PC-3 (cell line): ENCODE measurements at regions not wholly inside any gene's neighbourhood (a gene's known extent, or its start where the extent isn't known, plus 50 kb on each side); places are given as distances from the start of the nearest gene placed in this dataset.

Experiments used
- ATAC-seq: fragments of 200-7000 bp; cut with Tn5 transposase; 2 replicates; pipeline ENCODE4 v1.9.1; 2020; ENCODE audit warnings: mild to moderate bottlenecking, moderate library complexity
- BruUV-seq: library from RNA; stranded (reverse); fragments of 400-500 nt; replicated peaks from 2 replicates; lab custom pipeline; 2021; lab: Mats Ljungman, UMichigan
- CTCF ChIA-PET: fragments of 300-600 bp; sonication (Branson Sonifier 250); formaldehyde crosslinking; loops from one replicate; lab custom pipeline; 2022; ENCODE audit warnings: antibody characterized with exemption; lab: Charles Lee
- POLR2A ChIA-PET: fragments of 300-600 bp; sonication (Branson Sonifier 250); formaldehyde crosslinking; loops from one replicate; lab custom pipeline; 2022; ENCODE audit warnings: antibody characterized with exemption; ENCODE audit not compliant: unreplicated experiment; lab: Charles Lee
- DNase-seq: peaks from one replicate; pipeline ENCODE4 v3.0.0-alpha.2; 2015
- H2AFZ ChIP-seq: fragments of 300-600 bp; sonication (generic); 2 replicates; pipeline ENCODE4 v1.6.0; 2016; ENCODE audit warnings: antibody characterized with exemption, low read length
- H3F3A ChIP-seq: fragments of 300-600 bp; sonication (generic); one replicate; pipeline ENCODE4 v1.6.0; 2017; ENCODE audit warnings: antibody characterized with exemption, low read length, control low read depth, mild to moderate bottlenecking; ENCODE audit not compliant: unreplicated experiment
- H3K27ac ChIP-seq: fragments of 300-600 bp; sonication (generic); 2 replicates; pipeline ENCODE4 v1.5.1; 2016; ENCODE audit warnings: mild to moderate bottlenecking, low read length
- H3K27me3 ChIP-seq: fragments of 300-600 bp; sonication (generic); 2 replicates; pipeline ENCODE4 v1.6.1; 2016; ENCODE audit warnings: low read length, mixed read lengths
- H3K36me3 ChIP-seq: fragments of 300-600 bp; sonication (generic); 2 replicates; pipeline ENCODE4 v1.6.1; 2016; ENCODE audit warnings: low read depth, mixed run types, low read length, mixed read lengths
- H3K4me1 ChIP-seq: fragments of 300-600 bp; sonication (generic); 2 replicates; pipeline ENCODE4 v1.5.1; 2016; ENCODE audit warnings: low read length; ENCODE audit not compliant: insufficient read depth
- H3K4me2 ChIP-seq: fragments of 300-600 bp; sonication (generic); 2 replicates; pipeline ENCODE4 v1.6.0; 2016; ENCODE audit warnings: low read length
- H3K4me3 ChIP-seq: fragments of 300-600 bp; sonication (generic); 2 replicates; pipeline ENCODE4 v1.5.1; 2016; ENCODE audit warnings: mild to moderate bottlenecking, low read length, mixed read lengths
- H3K79me2 ChIP-seq: fragments of 300-600 bp; sonication (generic); 2 replicates; pipeline ENCODE4 v1.6.1; 2017; ENCODE audit warnings: low read length, mixed read lengths
- H3K9ac ChIP-seq: fragments of 300-600 bp; sonication (generic); 2 replicates; pipeline ENCODE4 v1.6.0; 2016; ENCODE audit warnings: mild to moderate bottlenecking, low read length
- H3K9me2 ChIP-seq: fragments of 300-600 bp; sonication (generic); replicated peaks from 2 replicates; pipeline ENCODE4 v1.6.1; 2016; ENCODE audit warnings: mixed run types, low read length, mixed read lengths
- H3K9me3 ChIP-seq: fragments of 300-600 bp; sonication (generic); 2 replicates; pipeline ENCODE4 v1.6.1; 2016; ENCODE audit warnings: low read length, mixed read lengths
- H4K20me1 ChIP-seq: fragments of 300-600 bp; sonication (generic); 2 replicates; pipeline ENCODE4 v1.6.1; 2016; ENCODE audit warnings: low read length, mixed read lengths
- EZH2 ChIP-seq: fragments of 300-600 bp; sonication (generic); IDR thresholded peaks from one replicate; pipeline ENCODE4 v1.6.1; 2017; ENCODE audit warnings: antibody characterized with exemption, mild to moderate bottlenecking, low read length; ENCODE audit not compliant: unreplicated experiment
- EZH2phosphoT487 ChIP-seq: fragments of 300-600 bp; sonication (generic); IDR thresholded peaks from 2 replicates; pipeline ENCODE4 v1.6.1; 2018; ENCODE audit warnings: mild to moderate bottlenecking, antibody characterized with exemption, low read length, borderline replicate concordance
- intact Hi-C: fragments of 100-400 bp; cut with micrococcal nuclease; formaldehyde crosslinking; loops from 2 replicates; pipeline ENCODE4 v1.9.0; 2023
- TF ChIP-seq, protein P1 (sequence below): fragments of 300-600 bp; sonication (generic); conservative IDR thresholded peaks from 2 replicates; pipeline ENCODE4 v1.5.1; 2017; ENCODE audit warnings: antibody characterized with exemption, low read depth, mild to moderate bottlenecking, low read length

DNA sequence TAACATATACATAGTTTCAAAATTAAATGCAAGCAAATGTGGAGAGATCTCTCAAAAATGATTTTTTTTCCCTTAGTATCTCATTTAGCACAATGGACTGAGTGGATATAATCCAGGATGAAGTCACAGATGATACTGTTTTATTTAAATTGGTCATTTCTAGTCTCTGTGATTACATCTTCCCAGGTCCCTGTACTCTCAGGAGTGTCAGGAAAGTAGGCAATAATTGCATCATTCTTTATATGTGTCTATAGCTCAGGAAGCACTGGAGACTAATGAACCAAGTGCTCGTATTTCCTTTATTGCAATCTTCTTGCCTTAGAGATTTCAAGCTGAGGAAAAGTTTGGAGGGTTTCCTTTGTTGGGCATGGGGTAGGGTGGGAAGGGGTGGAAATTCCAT, 309.4 kb upstream of the THRB start:
- TF ChIP-seq EZH2phosphoT487 (no peak), EZH2 (no peak)
- TF ChIP-seq, protein P1, sequence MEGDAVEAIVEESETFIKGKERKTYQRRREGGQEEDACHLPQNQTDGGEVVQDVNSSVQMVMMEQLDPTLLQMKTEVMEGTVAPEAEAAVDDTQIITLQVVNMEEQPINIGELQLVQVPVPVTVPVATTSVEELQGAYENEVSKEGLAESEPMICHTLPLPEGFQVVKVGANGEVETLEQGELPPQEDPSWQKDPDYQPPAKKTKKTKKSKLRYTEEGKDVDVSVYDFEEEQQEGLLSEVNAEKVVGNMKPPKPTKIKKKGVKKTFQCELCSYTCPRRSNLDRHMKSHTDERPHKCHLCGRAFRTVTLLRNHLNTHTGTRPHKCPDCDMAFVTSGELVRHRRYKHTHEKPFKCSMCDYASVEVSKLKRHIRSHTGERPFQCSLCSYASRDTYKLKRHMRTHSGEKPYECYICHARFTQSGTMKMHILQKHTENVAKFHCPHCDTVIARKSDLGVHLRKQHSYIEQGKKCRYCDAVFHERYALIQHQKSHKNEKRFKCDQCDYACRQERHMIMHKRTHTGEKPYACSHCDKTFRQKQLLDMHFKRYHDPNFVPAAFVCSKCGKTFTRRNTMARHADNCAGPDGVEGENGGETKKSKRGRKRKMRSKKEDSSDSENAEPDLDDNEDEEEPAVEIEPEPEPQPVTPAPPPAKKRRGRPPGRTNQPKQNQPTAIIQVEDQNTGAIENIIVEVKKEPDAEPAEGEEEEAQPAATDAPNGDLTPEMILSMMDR = no peak
- H3K4me1 ChIP-seq = no peaks in the 10 kb centered on the region
- intact Hi-C loops = no loop called here
- no peak overlapping the region for H3K4me3 ChIP-seq
- H3K9me3 ChIP-seq = no peaks in the 10 kb centered on the region
- no peaks in the 10 kb centered on the region for H3K9me2 ChIP-seq
- CTCF ChIA-PET = no interaction called here
- no peaks in the 10 kb centered on the region for H4K20me1 ChIP-seq
- H2AFZ ChIP-seq = no peak overlapping the region
- DNase-seq (no peak), ATAC-seq (no peak)
- POLR2A ChIA-PET = no interaction called here
- peaks cover 42% of the 10 kb centered on the region for H3K27me3 ChIP-seq
- H3K4me2 ChIP-seq = no peak overlapping the region
- no peaks in the 10 kb centered on the region for H3K79me2 ChIP-seq
- no peak overlapping the region for H3K27ac ChIP-seq
- no TSS peak for BruUV-seq
- H3K9ac ChIP-seq = no peak overlapping the region
- no peaks in the 10 kb centered on the region for H3K36me3 ChIP-seq
- no peaks in the 10 kb centered on the region for H3F3A ChIP-seq

- CTCF ChIA-PET = no interaction called here
- DNase-seq = no peak
- BruUV-seq = no TSS peak
Measured at GRCh38 chr3:24810881-24811280, 316.2 kb upstream of the THRB start.

DNA sequence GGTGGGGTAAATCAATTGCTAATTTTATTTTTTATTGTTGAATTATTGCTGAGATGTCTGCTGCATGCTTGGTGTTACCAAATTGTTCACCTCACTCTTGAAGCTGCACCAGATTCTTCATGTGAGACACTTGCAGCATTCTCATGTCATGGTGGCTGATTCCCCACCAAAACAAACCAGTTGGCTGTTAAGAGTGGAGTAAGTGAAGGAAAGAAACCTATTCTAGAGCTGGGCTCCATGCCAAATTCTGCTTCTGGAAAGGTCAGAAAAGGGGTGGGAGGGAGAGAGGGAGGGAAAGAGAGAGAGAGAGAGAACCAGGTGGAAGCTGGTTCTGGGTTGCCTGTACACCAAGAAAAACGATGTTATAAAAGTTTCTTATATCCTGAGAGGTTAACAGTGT, 317.5 kb upstream of the THRB start:
- H3K4me2 ChIP-seq = no peak overlapping the region
- no peaks in the 10 kb centered on the region for H3K4me1 ChIP-seq
- H3F3A ChIP-seq = no peaks in the 10 kb centered on the region
- no TSS peak for BruUV-seq
- H3K4me3 ChIP-seq = no peak overlapping the region
- H2AFZ ChIP-seq = no peak overlapping the region
- H3K9me2 ChIP-seq = no peaks in the 10 kb centered on the region
- peaks cover 17% of the 10 kb centered on the region for H3K27me3 ChIP-seq
- ChIA-PET CTCF (no interaction called here), POLR2A (no interaction called here)
- TF ChIP-seq, protein P1 = no peak
- intact Hi-C loops = no loop called here
- ATAC-seq = no peak
- no peak overlapping the region for H3K27ac ChIP-seq
- H4K20me1 ChIP-seq = no peaks in the 10 kb centered on the region
- no peak for DNase-seq
- no peaks in the 10 kb centered on the region for H3K9me3 ChIP-seq
- H3K79me2 ChIP-seq = no peaks in the 10 kb centered on the region
- no peak overlapping the region for H3K9ac ChIP-seq
- H3K36me3 ChIP-seq = no peaks in the 10 kb centered on the region

More at GRCh38 chr3:24810881-24811280, 316.2 kb upstream of the THRB start:
- Histone ChIP-seq H3K9me3 (no peaks in the 10 kb centered on the region), H3K27me3 (peaks cover 20% of the 10 kb centered on the region), H3K27ac (no peak overlapping the region), H3K9ac (no peak overlapping the region), H4K20me1 (no peaks in the 10 kb centered on the region), H3K4me1 (no peaks in the 10 kb centered on the region), H3K4me2 (no peak overlapping the region), H3F3A (no peaks in the 10 kb centered on the region), H3K79me2 (no peaks in the 10 kb centered on the region), H3K4me3 (no peak overlapping the region), H3K36me3 (no peaks in the 10 kb centered on the region), H3K9me2 (no peaks in the 10 kb centered on the region), H2AFZ (no peak overlapping the region)
- no peak for ATAC-seq
- TF ChIP-seq, protein P1 = no peak
- TF ChIP-seq EZH2phosphoT487 = no peak
- TF ChIP-seq EZH2 = no peak
- intact Hi-C loops = no loop called here
- POLR2A ChIA-PET = no interaction called here
